Activated B cell treated with CpG ODN at 0.5 μM for 24 hours (primary cell): ENCODE measurements at regions not wholly inside any gene's neighbourhood (a gene's known extent, or its start where the extent isn't known, plus 50 kb on each side); places are given as distances from the start of the nearest gene placed in this dataset.

ENCODE experiments used
- ATAC-seq: fragments of 200-7000 bp; cut with Tn5 transposase; one replicate; pipeline ENCODE4 v1.10.0; 2021; ENCODE audit warnings: low read depth, mild to moderate bottlenecking, moderate library complexity
- CTCF ChIA-PET: fragments of 350-600 bp; sonication (Branson Sonifier 250); formaldehyde crosslinking; loops from one replicate; lab custom pipeline; 2021; ENCODE audit warnings: antibody characterized with exemption; lab: Charles Lee
- POLR2A ChIA-PET: fragments of 350-600 bp; sonication (Branson Sonifier 250); formaldehyde crosslinking; loops from one replicate; lab custom pipeline; 2021; ENCODE audit warnings: antibody characterized with exemption; lab: Charles Lee
- DNase-seq: peaks from one replicate; pipeline ENCODE4 v3.0.0; 2022
- H3K27ac Mint-ChIP-seq: one replicate; pipeline ENCODE4 v1.8.0; 2020; ENCODE audit warnings: mixed read lengths
- H3K27me3 Mint-ChIP-seq: one replicate; pipeline ENCODE4 v1.8.0; 2021; ENCODE audit warnings: mixed read lengths
- H3K36me3 Mint-ChIP-seq: one replicate; pipeline ENCODE4 v1.8.0; 2021; ENCODE audit warnings: low read depth, mixed read lengths
- H3K4me1 Mint-ChIP-seq: one replicate; pipeline ENCODE4 v1.8.0; 2021; ENCODE audit warnings: mixed read lengths
- H3K4me3 Mint-ChIP-seq: one replicate; pipeline ENCODE4 v1.8.0; 2020; ENCODE audit warnings: mild to moderate bottlenecking, mixed read lengths
- H3K9me3 Mint-ChIP-seq: one replicate; pipeline ENCODE4 v1.8.0; 2020; ENCODE audit warnings: mixed read lengths
- CTCF ChIP-seq: fragments of 200-600 bp; IDR thresholded peaks from one replicate; pipeline ENCODE4 v1.8.0; 2022; ENCODE audit warnings: antibody characterized with exemption, mild to moderate bottlenecking
- intact Hi-C: fragments of 100-400 bp; cut with micrococcal nuclease; formaldehyde crosslinking; loops from one replicate; pipeline ENCODE4 v1.15.1; 2024

- no peaks in the 10 kb centered on the region for H3K4me1 Mint-ChIP-seq
- DNase-seq (no peak), ATAC-seq (no peak)
- ChIA-PET POLR2A (no interaction called here), CTCF (no interaction called here)
- H3K36me3 Mint-ChIP-seq = no peaks in the 10 kb centered on the region
- no peak overlapping the region for H3K4me3 Mint-ChIP-seq
- H3K9me3 Mint-ChIP-seq = no peaks in the 10 kb centered on the region
- no peak overlapping the region for H3K27ac Mint-ChIP-seq
- H3K27me3 Mint-ChIP-seq = no peaks in the 10 kb centered on the region
- intact Hi-C loops = no loop called here
- no peak for TF ChIP-seq CTCF
Observed at GRCh38 chr4:27703771-27704170, 843.1 kb downstream of the STIM2 start.

GRCh38 chr4:27711041-27711440 lies 850.4 kb downstream of the STIM2 start:
- H3K27ac Mint-ChIP-seq = no peak overlapping the region

GRCh38 chr4:27714073-27714472 lies 853.4 kb downstream of the STIM2 start:
- TF ChIP-seq CTCF = no peak
- Mint-ChIP-seq H3K4me1 (no peaks in the 10 kb centered on the region), H3K27ac (no peak overlapping the region), H3K9me3 (peaks cover under 1% of the 10 kb centered on the region), H3K27me3 (no peaks in the 10 kb centered on the region), H3K36me3 (no peaks in the 10 kb centered on the region), H3K4me3 (no peak overlapping the region)
- ChIA-PET CTCF (no interaction called here), POLR2A (no interaction called here)
- intact Hi-C loops = no loop called here
- no peak for DNase-seq
- ATAC-seq = no peak

More at GRCh38 chr4:27711041-27711440, 850.4 kb downstream of the STIM2 start:
- no peak for DNase-seq
- CTCF ChIA-PET = no interaction called here
- Mint-ChIP-seq H3K9me3 (no peaks in the 10 kb centered on the region), H3K36me3 (no peaks in the 10 kb centered on the region), H3K27me3 (no peaks in the 10 kb centered on the region), H3K4me1 (no peaks in the 10 kb centered on the region), H3K4me3 (no peak overlapping the region)
- intact Hi-C loops = no loop called here
- no peak for ATAC-seq
- POLR2A ChIA-PET = no interaction called here
- no peak for TF ChIP-seq CTCF

- POLR2A ChIA-PET = no interaction called here
- no peaks in the 10 kb centered on the region for H3K36me3 Mint-ChIP-seq
- H3K27me3 Mint-ChIP-seq = no peaks in the 10 kb centered on the region
- H3K27ac Mint-ChIP-seq = no peak overlapping the region
- H3K4me3 Mint-ChIP-seq = no peak overlapping the region
- H3K9me3 Mint-ChIP-seq = peaks cover 5% of the 10 kb centered on the region
- CTCF ChIA-PET = no interaction called here
- ATAC-seq = no peak
- DNase-seq = no peak
- intact Hi-C loops = no loop called here
- no peaks in the 10 kb centered on the region for H3K4me1 Mint-ChIP-seq
- no peak for TF ChIP-seq CTCF
Observed at GRCh38 chr4:27716693-27717430, 856.2 kb downstream of the STIM2 start.

- ChIA-PET POLR2A (no interaction called here), CTCF (no interaction called here)
- H3K27me3 Mint-ChIP-seq = no peaks in the 10 kb centered on the region
- intact Hi-C loops = no loop called here
- H3K36me3 Mint-ChIP-seq = no peaks in the 10 kb centered on the region
- H3K9me3 Mint-ChIP-seq = peaks cover 5% of the 10 kb centered on the region
- no peaks in the 10 kb centered on the region for H3K4me1 Mint-ChIP-seq
- DNase-seq = no peak
- no peak overlapping the region for H3K27ac Mint-ChIP-seq
- no peak for TF ChIP-seq CTCF
- no peak overlapping the region for H3K4me3 Mint-ChIP-seq
- no peak for ATAC-seq
Observed at GRCh38 chr4:27717431-27717755, 856.8 kb downstream of the STIM2 start.
